Immature natural killer cell (primary cell): ENCODE measurements at regions not wholly inside any gene's neighbourhood (a gene's known extent, or its start where the extent isn't known, plus 50 kb on each side); places are given as distances from the start of the nearest gene placed in this dataset.
"Not testable (repeated sequence)": the region's sequence is repeated elsewhere in the genome, so short reads cannot be mapped to it uniquely, and the experiment has no call there.

ENCODE experiments used
- DNase-seq, 3 donors: peaks; one replicate each; pipeline ENCODE4 v3.0.0; 2022; ENCODE audit warnings: mixed read lengths in 1 of 3
- H3K27ac Mint-ChIP-seq, 6 donors: one replicate each; pipeline ENCODE4 v1.8.0; 2020; ENCODE audit warnings: mixed read lengths in 6 of 6, mild to moderate bottlenecking in 5 of 6, inconsistent platforms in 4 of 6, moderate library complexity in 3 of 6
- H3K27me3 Mint-ChIP-seq, 3 donors: one replicate each; pipeline ENCODE4 v1.8.0; 2020 to 2021; ENCODE audit warnings: low read depth in 3 of 3, mild to moderate bottlenecking in 3 of 3, mixed read lengths in 3 of 3, moderate library complexity in 3 of 3, inconsistent platforms in 1 of 3
- H3K36me3 Mint-ChIP-seq, 3 donors: one replicate each; pipeline ENCODE4 v1.8.0; 2020; ENCODE audit warnings: mixed read lengths in 3 of 3, inconsistent platforms in 2 of 3, mild to moderate bottlenecking in 2 of 3
- H3K4me1 Mint-ChIP-seq, 2 donors: one replicate each; pipeline ENCODE4 v1.8.0; 2020; ENCODE audit warnings: inconsistent platforms in 2 of 2, mild to moderate bottlenecking in 2 of 2, mixed read lengths in 2 of 2, moderate library complexity in 1 of 2
- H3K4me3 Mint-ChIP-seq, 5 donors: one replicate each; pipeline ENCODE4 v1.8.0; 2020; ENCODE audit warnings: mild to moderate bottlenecking in 5 of 5, mixed read lengths in 5 of 5, inconsistent platforms in 3 of 5, moderate library complexity in 3 of 5
- H3K9me3 Mint-ChIP-seq, 6 donors: one replicate each; pipeline ENCODE4 v1.8.0; 2020; ENCODE audit warnings: mild to moderate bottlenecking in 6 of 6, mixed read lengths in 6 of 6, inconsistent platforms in 4 of 6, moderate library complexity in 3 of 6

GRCh38 chr7:138169441-138169851, 93.2 kb downstream of the AKR1D1 start:
- Mint-ChIP-seq H3K9me3 (peaks cover under 1 to 15% (median 9%) of the 10 kb centered on the region in 6 donors), H3K36me3 (peaks cover 0 to 3% (median 3%) of the 10 kb centered on the region in 3 donors), H3K4me1 (peaks cover 0 to 6% of the 10 kb centered on the region in 2 donors), H3K27me3 (peaks cover 0 to 10% (median 2%) of the 10 kb centered on the region in 3 donors), H3K4me3 (no peak overlapping the region), H3K27ac (no peak overlapping the region)
- DNase-seq, result no peak

- H3K4me3 Mint-ChIP-seq, result no peak overlapping the region
- no peaks in the 10 kb centered on the region for H3K36me3 Mint-ChIP-seq
- peaks cover 2 to 12% (median 7%) of the 10 kb centered on the region in 6 donors for H3K9me3 Mint-ChIP-seq
- peaks cover 0 to 6% (median 2%) of the 10 kb centered on the region in 3 donors for H3K27me3 Mint-ChIP-seq
- peaks cover 0 to 6% of the 10 kb centered on the region in 2 donors for H3K4me1 Mint-ChIP-seq
- no peak for DNase-seq
- H3K27ac Mint-ChIP-seq, result no peak overlapping the region
Observed at GRCh38 chr7:138170298-138170697, 94.0 kb downstream of the AKR1D1 start.

GRCh38 chr7:138170959-138171703, 94.9 kb downstream of the AKR1D1 start:
- H3K36me3 Mint-ChIP-seq, result no peaks in the 10 kb centered on the region
- peaks cover 2 to 11% (median 7%) of the 10 kb centered on the region in 6 donors for H3K9me3 Mint-ChIP-seq
- H3K4me3 Mint-ChIP-seq, result no peak overlapping the region
- H3K27me3 Mint-ChIP-seq, result peaks cover 0 to 6% (median 0%) of the 10 kb centered on the region in 3 donors
- H3K27ac Mint-ChIP-seq, result no peak overlapping the region
- DNase-seq, result no peak
- peaks cover 0 to 6% of the 10 kb centered on the region in 2 donors for H3K4me1 Mint-ChIP-seq

GRCh38 chr7:138173548-138173947, 97.3 kb downstream of the AKR1D1 start:
- no peak for DNase-seq
- H3K4me1 Mint-ChIP-seq, result peaks cover 0 to 6% of the 10 kb centered on the region in 2 donors
- peaks cover 4 to 11% (median 6%) of the 10 kb centered on the region in 6 donors for H3K9me3 Mint-ChIP-seq
- no peak overlapping the region for H3K4me3 Mint-ChIP-seq
- H3K27ac Mint-ChIP-seq, result no peak overlapping the region
- H3K36me3 Mint-ChIP-seq, result no peaks in the 10 kb centered on the region
- peaks cover 0 to 6% (median 0%) of the 10 kb centered on the region in 3 donors for H3K27me3 Mint-ChIP-seq

GRCh38 chr7:138176060-138176459, 99.8 kb downstream of the AKR1D1 start:
- Mint-ChIP-seq H3K4me3 (no peak overlapping the region), H3K36me3 (no peaks in the 10 kb centered on the region), H3K4me1 (peaks cover 0 to 5% of the 10 kb centered on the region in 2 donors), H3K27me3 (peaks cover 0 to 2% (median 0%) of the 10 kb centered on the region in 3 donors), H3K9me3 (peaks cover 4 to 11% (median 6%) of the 10 kb centered on the region in 6 donors), H3K27ac (no peak overlapping the region)
- DNase-seq, result no peak

GRCh38 chr7:138184191-138184590, 107.9 kb downstream of the AKR1D1 start:
- DNase-seq, result no peak
- peaks cover 2 to 5% (median 3%) of the 10 kb centered on the region in 3 donors for H3K27me3 Mint-ChIP-seq
- H3K36me3 Mint-ChIP-seq, result no peaks in the 10 kb centered on the region
- no peaks in the 10 kb centered on the region for H3K4me1 Mint-ChIP-seq
- H3K4me3 Mint-ChIP-seq, result no peak overlapping the region
- H3K9me3 Mint-ChIP-seq, result peaks cover 2 to 11% (median 6%) of the 10 kb centered on the region in 6 donors
- no peak overlapping the region for H3K27ac Mint-ChIP-seq

GRCh38 chr7:138185132-138185908, 109.1 kb downstream of the AKR1D1 start:
- Mint-ChIP-seq H3K9me3 (peaks cover 2 to 11% (median 6%) of the 10 kb centered on the region in 6 donors), H3K36me3 (no peaks in the 10 kb centered on the region), H3K4me3 (no peak overlapping the region), H3K4me1 (no peaks in the 10 kb centered on the region), H3K27ac (no peak overlapping the region), H3K27me3 (peaks cover 2 to 5% (median 3%) of the 10 kb centered on the region in 3 donors)
- no peak for DNase-seq

GRCh38 chr7:138186951-138187351, 110.7 kb downstream of the AKR1D1 start:
- peaks cover 2 to 15% (median 6%) of the 10 kb centered on the region in 6 donors for H3K9me3 Mint-ChIP-seq
- H3K36me3 Mint-ChIP-seq, result no peaks in the 10 kb centered on the region
- no peaks in the 10 kb centered on the region for H3K4me1 Mint-ChIP-seq
- no peak for DNase-seq
- H3K27ac Mint-ChIP-seq, result no peak overlapping the region
- H3K27me3 Mint-ChIP-seq, result peaks cover 2 to 5% (median 3%) of the 10 kb centered on the region in 3 donors
- no peak overlapping the region for H3K4me3 Mint-ChIP-seq

GRCh38 chr7:138188290-138188858, 112.1 kb downstream of the AKR1D1 start:
- Mint-ChIP-seq H3K27me3 (peaks cover 2 to 3% (median 3%) of the 10 kb centered on the region in 3 donors), H3K4me1 (no peaks in the 10 kb centered on the region), H3K4me3 (no peak overlapping the region), H3K9me3 (peaks cover 0 to 15% (median 6%) of the 10 kb centered on the region in 6 donors), H3K36me3 (no peaks in the 10 kb centered on the region), H3K27ac (no peak overlapping the region)
- no peak for DNase-seq

- peaks cover 0 to 5% (median 2%) of the 10 kb centered on the region in 3 donors for H3K27me3 Mint-ChIP-seq
- no peak overlapping the region for H3K27ac Mint-ChIP-seq
- no peaks in the 10 kb centered on the region for H3K36me3 Mint-ChIP-seq
- no peak for DNase-seq
- no peak overlapping the region for H3K4me3 Mint-ChIP-seq
- peaks cover 0 to 9% (median 0%) of the 10 kb centered on the region in 6 donors for H3K9me3 Mint-ChIP-seq
- no peaks in the 10 kb centered on the region for H3K4me1 Mint-ChIP-seq
Observed at GRCh38 chr7:138194567-138194966, 118.3 kb downstream of the AKR1D1 start.

GRCh38 chr7:138195151-138195571, 118.9 kb downstream of the AKR1D1 start:
- no peak for DNase-seq
- Mint-ChIP-seq H3K4me1 (no peaks in the 10 kb centered on the region), H3K27me3 (peaks cover 0 to 5% (median 2%) of the 10 kb centered on the region in 3 donors), H3K9me3 (peaks cover 0 to 9% (median 0%) of the 10 kb centered on the region in 6 donors), H3K4me3 (no peak overlapping the region), H3K27ac (no peak overlapping the region), H3K36me3 (no peaks in the 10 kb centered on the region)

- not testable (repeated sequence) for H3K27ac Mint-ChIP-seq, DNase-seq, H3K4me3 Mint-ChIP-seq, H3K4me1 Mint-ChIP-seq, H3K9me3 Mint-ChIP-seq, H3K36me3 Mint-ChIP-seq, H3K27me3 Mint-ChIP-seq
Observed at GRCh38 chr7:138196503-138196946, 120.3 kb downstream of the AKR1D1 start.

GRCh38 chr7:138196971-138197896, 121.0 kb downstream of the AKR1D1 start:
- no peaks in the 10 kb centered on the region for H3K36me3 Mint-ChIP-seq
- H3K9me3 Mint-ChIP-seq, result no peaks in the 10 kb centered on the region
- no peak overlapping the region for H3K4me3 Mint-ChIP-seq
- DNase-seq, result no peak
- no peak overlapping the region for H3K27ac Mint-ChIP-seq
- peaks cover 0 to 5% (median 2%) of the 10 kb centered on the region in 3 donors for H3K27me3 Mint-ChIP-seq
- H3K4me1 Mint-ChIP-seq, result no peaks in the 10 kb centered on the region
